ENCODE measurements at regions not wholly inside any gene's neighbourhood (a gene's known extent, or its start where the extent isn't known, plus 50 kb on each side); places are given as distances from the start of the nearest gene placed in this dataset.
A peak's percentile ranks its signal among the peaks of the same experiment; 100 is the strongest.

- ATAC-seq, result no peak
- no peak for DNase-seq (ENCODE audit: missing footprints)
- intact Hi-C loops (cut with DNase I), result loop anchor here (10.0 kb wide), 1 partner anchor 317 kb away; no protein-coding TSS in a partner anchor
Measured at GRCh38 chr3:148631124-148631903, 66.4 kb upstream of the AGTR1 start.

- DNase-seq (ENCODE audit: missing footprints) (no peak), ATAC-seq (no peak)
- intact Hi-C loops (cut with DNase I), result loop anchor here (10.0 kb wide), 1 partner anchor 53 kb away; the partner anchor contains the start of gene AGTR1
Measured at GRCh38 chr3:148641722-148642121, 56.0 kb upstream of the AGTR1 start.

- ATAC-seq (no peak), DNase-seq (ENCODE audit: missing footprints) (no peak)
- intact Hi-C loops (cut with DNase I), result loop anchor here (10.0 kb wide), 1 partner anchor 53 kb away; the partner anchor contains the start of gene AGTR1
Measured at GRCh38 chr3:148642214-148642613, 55.5 kb upstream of the AGTR1 start.

- intact Hi-C loops (cut with DNase I), result loop anchor here (10.0 kb wide), 1 partner anchor 52 kb away; the partner anchor contains the start of gene AGTR1
- ATAC-seq (no peak), DNase-seq (ENCODE audit: missing footprints) (no peak)
Measured at GRCh38 chr3:148642616-148643015, 55.1 kb upstream of the AGTR1 start.

- DNase-seq (ENCODE audit: missing footprints) (no peak), ATAC-seq (peak; percentile 65)
- intact Hi-C loops (cut with DNase I), result loop anchor here (10.0 kb wide), 1 partner anchor 51 kb away; the partner anchor contains the start of gene AGTR1
Measured at GRCh38 chr3:148643389-148643840, 54.3 kb upstream of the AGTR1 start.

GRCh38 chr3:148646126-148646665 is 51.5 kb upstream of the AGTR1 start:
- DNase-seq (ENCODE audit: missing footprints) (no peak), ATAC-seq (no peak)
- intact Hi-C loops (cut with DNase I), result loop anchor here (10.0 kb wide), 1 partner anchor 49 kb away; the partner anchor contains the start of gene AGTR1
